HG02938 (cell line): ENCODE measurements at regions not wholly inside any gene's neighbourhood (a gene's known extent, or its start where the extent isn't known, plus 50 kb on each side); places are given as distances from the start of the nearest gene placed in this dataset.

ENCODE experiments used
- ATAC-seq: cut with Tn5 transposase; IDR thresholded peaks from one replicate; pipeline ENCODE4 v1.9.1; 2021; ENCODE audit warnings: mild to moderate bottlenecking, moderate library complexity; ENCODE audit not compliant: unreplicated experiment

DNA sequence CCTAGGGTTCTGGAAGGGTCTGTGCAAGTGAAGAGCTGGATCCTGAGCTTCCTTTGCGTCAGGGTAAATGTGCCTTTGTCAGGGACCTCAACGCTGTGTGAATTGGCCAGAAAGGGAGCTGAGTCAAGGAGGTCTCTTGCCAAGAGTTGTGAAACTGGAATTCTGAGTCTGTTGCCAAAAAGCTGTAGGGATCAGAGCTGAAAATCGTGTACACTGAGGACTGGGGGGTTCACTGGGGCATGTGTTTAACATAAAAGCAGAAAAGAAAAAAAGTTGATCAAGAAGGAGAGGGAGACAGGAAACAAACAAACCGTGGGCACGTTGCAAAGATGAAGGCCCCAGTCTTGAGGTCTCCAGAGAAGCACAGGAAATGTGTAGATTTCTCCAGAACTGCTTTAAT lies 1081.5 kb downstream of the VRK1 start:
- ATAC-seq: no peak

GRCh38 chr14:97887690-97888089 lies 1090.5 kb downstream of the VRK1 start:
- ATAC-seq: no peak

DNA sequence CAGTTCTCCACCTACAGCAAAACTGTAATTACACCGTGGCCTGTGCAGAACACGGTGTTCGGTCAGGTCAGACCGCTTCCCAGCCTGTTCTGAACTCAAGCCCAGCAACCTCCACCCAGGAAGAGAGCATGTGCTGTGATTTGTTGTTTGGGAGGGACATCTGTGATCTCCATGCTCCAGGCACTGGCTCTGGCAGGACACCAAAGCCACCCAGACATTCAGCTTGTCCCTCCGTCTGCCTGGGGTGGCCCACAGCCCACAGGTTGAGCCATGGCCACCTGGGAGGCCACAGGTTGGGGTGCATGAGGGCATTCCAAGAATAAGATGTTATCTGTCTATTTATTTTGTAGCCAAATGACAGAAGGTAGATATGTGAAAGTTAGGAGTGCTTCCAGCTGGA lies 1091.1 kb downstream of the VRK1 start:
- no peak for ATAC-seq

GRCh38 chr14:97891515-97891914 lies 1094.3 kb downstream of the VRK1 start:
- ATAC-seq: no peak

GRCh38 chr14:97894552-97894951 lies 1097.4 kb downstream of the VRK1 start:
- no peak for ATAC-seq

DNA sequence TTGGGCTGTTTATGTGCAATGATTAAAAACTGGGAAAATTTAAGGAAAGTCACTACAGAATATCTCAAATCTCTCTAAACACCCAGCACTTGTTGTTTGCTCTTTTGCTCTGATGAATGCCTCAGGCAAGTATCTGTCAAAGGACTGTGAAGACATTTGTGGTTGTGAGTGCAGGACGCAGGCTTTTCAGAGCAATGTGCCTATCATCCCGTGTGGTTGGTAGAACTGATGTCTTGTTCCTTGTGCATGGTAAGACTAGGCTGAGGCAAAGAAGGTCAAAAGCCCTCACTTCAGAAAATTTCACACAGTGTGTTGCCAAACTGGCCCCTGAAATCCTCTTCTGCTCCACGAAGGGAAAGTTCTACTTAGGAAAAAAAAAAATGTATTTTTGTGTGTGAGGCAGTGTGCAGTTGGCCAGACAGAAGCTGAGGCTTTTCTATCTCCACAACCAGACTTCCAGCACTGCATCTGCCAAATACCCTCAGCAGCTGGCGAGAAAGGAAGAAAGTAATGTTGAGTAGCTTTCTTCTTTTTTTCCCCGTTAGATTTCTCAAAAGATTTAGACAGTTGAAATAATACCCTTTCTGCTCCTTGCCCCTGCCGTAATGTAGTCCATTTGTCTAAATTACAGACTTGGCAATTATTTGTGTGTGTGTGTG lies 1103.1 kb downstream of the VRK1 start:
- ATAC-seq: no peak

GRCh38 chr14:97902630-97903029 lies 1105.4 kb downstream of the VRK1 start:
- ATAC-seq: no peak

- ATAC-seq: no peak
Measured at GRCh38 chr14:97903821-97904220, 1106.6 kb downstream of the VRK1 start.

- ATAC-seq: no peak
Measured at GRCh38 chr14:97912217-97912616, 1115.0 kb downstream of the VRK1 start.

- ATAC-seq: no peak
Measured at GRCh38 chr14:97916100-97916499, 1118.9 kb downstream of the VRK1 start.

GRCh38 chr14:97916669-97917568 lies 1119.7 kb downstream of the VRK1 start:
- no peak for ATAC-seq

GRCh38 chr14:97920201-97920600 lies 1123.0 kb downstream of the VRK1 start:
- no peak for ATAC-seq

DNA sequence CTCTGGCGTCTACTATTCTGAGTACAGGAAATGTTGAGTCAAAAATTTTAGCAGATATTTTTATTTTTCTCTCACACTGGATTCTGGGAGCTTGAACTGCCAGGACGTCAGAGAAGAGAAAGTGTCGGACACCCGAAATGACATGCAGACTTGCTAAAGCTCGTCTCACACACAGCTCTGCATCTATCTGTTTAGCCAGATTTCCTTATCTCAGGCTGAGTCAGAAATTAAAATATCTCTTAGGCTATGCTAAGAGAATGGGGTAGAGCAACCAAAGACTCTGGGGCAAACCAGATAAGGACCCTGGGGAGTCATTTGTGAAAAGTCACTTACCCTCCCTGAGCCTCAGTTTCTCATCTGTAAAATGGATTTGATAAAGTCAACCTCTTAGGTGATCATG lies 1124.1 kb downstream of the VRK1 start:
- no peak for ATAC-seq

DNA sequence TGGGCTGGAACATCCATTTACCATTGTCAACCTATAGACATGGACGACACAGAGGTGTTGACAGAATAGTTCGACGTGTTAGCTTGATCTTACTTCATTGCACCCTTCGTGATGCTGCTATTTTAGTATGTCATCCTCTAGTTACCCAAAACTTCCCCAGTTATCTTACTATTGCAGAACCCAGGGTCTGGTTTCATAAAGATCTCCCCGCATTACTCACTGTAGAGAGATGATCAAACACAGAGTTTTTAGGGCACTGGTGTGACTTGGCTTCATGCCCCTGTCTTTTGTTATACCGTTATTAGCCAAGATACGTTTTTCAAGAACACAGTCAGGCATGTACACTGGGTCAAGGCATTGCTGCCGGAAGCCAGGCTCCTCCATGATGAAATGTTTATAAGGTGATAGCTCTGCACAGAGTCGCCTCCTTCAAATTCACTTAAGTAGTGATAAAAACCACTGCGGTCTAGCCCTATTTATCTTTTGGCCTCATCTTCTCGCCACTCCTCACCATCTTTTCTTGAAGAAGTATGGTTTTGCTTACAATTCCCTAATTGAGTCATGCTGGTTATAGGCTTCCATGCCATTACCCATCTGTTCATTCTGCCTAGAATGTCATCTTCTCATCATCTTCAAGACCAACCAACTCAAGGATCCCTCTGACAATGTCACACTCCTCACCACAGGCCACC lies 1127.9 kb downstream of the VRK1 start:
- ATAC-seq: no peak

DNA sequence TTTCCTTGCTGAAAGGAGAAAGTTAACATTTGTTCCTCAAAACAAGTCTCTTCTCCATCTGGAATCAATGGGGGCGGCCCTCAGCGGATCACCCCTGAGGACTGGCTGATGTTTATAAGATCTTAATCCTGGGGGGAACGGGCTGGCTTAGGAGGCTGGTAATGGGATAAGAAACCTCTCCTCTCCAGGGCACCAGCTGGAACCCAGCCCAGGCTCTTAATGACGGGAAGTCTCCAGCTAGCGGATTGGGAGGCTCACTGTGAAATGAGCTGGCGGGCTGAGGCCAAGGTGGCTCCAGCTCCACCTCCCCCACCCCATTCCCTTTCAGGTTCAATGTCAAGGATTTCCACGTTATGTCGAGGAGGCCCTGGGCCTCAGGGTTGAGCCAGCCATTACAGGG lies 1133.0 kb downstream of the VRK1 start:
- ATAC-seq: no peak

DNA sequence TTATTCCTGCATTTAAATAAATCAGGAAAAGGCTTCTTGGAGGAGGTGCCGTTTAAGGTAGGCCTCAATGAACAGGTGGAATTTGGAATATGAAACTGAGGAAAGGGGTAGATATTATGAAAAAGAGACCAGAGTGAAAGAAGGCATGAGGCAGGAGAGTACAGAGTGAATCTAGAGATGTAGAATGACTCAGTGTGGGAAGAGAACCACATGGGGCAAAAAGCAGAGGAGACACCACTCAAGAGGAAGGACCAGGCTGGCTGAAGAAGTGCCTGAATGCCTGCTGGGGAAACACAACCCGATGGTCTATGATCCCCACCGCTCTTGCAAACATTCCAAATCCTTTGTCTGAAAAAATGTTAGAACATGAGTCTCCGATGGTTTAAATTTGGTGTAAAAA lies 1134.1 kb downstream of the VRK1 start:
- no peak for ATAC-seq

DNA sequence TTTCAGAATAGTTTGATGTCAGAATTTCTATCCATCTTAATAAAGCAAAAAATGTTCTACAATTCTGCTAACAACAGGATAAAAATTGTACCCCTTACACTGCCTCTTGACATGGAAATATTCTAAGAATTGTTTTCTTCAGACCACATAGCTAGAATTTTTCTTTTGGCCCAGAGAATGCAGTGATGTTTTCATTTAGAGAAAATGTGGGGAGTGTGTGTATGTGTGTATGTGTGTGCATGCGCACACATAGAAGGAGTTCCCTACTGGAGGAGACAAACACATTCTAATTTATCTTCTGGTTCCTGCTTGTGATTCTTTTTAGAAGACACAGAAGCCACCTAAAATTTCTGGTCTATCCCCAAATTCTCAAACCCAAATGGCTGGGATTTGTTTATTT lies 1145.7 kb downstream of the VRK1 start:
- no peak for ATAC-seq

DNA sequence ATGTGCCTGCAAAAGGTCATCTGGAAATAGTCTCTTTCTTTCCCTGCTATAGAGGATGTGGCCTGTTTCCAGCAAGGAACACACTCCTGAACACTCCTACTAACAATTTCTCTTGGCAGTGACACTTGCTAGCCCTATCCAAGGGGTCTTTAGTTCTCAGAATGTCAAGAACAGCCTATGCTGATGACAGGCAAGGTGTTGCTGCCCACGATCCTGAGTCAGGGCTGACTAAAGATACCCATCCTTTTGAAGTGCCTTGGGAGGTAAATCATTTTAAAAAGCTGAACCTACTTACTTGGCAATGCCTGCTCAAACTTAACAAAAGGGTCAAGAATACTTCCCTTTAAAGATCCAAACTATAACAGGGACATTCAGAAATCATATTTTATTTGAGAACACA lies 1146.4 kb downstream of the VRK1 start:
- ATAC-seq: no peak

- no peak for ATAC-seq
Measured at GRCh38 chr14:97944380-97944779, 1147.2 kb downstream of the VRK1 start.

DNA sequence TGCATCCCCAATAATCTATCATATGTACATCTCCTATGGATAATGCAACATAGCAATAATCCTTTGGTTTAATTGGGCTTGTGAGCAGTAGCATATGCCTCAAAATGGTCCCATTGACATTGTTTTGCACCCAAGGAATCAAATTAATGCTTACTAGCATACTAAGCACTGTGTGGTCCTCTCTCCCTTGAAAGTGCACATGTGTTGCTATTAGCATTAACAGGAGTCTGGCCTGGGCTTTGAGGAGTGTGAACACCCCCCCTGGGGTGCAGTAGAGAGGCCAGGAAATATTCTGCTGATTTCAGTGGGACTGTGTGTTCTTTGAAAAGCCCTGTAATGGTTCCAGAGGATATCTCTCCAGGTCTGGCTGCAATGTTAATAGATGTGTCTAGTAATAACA lies 1148.4 kb downstream of the VRK1 start:
- ATAC-seq: no peak

DNA sequence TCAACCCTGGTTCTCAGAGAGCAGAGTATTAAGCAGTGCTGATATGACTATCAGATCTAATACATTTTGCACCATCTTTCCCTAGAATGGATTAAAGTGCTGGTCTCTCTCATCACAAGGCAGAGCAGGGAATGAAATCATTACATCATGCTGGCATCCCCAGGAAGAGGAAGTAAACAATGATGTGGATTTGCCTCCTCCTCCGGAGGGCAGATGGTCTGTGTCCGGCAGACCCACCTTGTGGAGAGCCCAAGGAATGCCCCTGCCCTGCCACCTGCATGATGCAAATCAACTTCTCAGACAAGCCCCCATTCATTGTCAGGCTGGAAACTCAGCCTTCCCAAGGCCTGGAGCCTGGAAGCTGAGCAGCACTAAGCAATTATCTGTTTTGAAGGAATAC lies 1149.1 kb downstream of the VRK1 start:
- ATAC-seq: no peak

DNA sequence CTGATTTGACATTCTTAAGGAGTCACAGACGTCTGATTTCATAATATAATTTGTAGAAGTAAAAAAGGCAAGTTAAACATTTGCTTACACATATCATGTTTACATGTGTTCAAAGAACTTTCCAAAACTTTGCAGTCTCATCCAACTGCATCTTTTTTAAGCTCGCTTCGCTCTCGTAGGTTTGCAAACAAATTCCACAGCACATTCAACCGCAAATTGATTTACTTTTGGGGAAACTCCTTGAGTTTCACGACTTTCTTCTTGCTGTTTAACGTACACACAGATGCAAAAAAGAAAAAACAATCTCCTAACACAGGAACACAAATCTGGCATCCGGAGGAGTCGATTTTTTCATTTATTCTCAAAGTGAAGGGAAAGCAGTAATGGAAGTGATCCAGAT lies 1149.5 kb downstream of the VRK1 start:
- ATAC-seq: no peak
